ENCODE measurements at regions not wholly inside any gene's neighbourhood (a gene's known extent, or its start where the extent isn't known, plus 50 kb on each side); places are given as distances from the start of the nearest gene placed in this dataset.

- dilution Hi-C loops (cut with MboI; ENCODE audit: extremely low pct_ligation_motif_present, low sequenced_read_pairs): no loop called here
- Histone ChIP-seq H3K9me3 (ENCODE audit: control insufficient read depth, low read depth, low read length) (no peaks in the 10 kb centered on the region), H3K4me1 (ENCODE audit: control insufficient read depth, extremely low read depth, insufficient read depth, low read length) (no peaks in the 10 kb centered on the region), H3K9ac (ENCODE audit: control insufficient read depth, extremely low read depth, insufficient read depth, low read length) (no peak overlapping the region), H2AFZ (ENCODE audit: control insufficient read depth, low read length) (no peak overlapping the region), H3K27ac (ENCODE audit: control insufficient read depth, insufficient read depth, low read length) (no peak overlapping the region), H3K79me2 (ENCODE audit: control insufficient read depth, insufficient read depth, low read length) (no peaks in the 10 kb centered on the region), H3K9me1 (ENCODE audit: control insufficient read depth, extremely low read depth, insufficient read depth, low read length) (no peaks in the 10 kb centered on the region), H3K4me2 (ENCODE audit: control insufficient read depth, extremely low read depth, insufficient read depth, low read depth, low read length) (no peak overlapping the region), H3K27me3 (ENCODE audit: control insufficient read depth, extremely low read depth, insufficient read depth, low read length) (no peaks in the 10 kb centered on the region), H3K36me3 (ENCODE audit: control insufficient read depth in 2 of 2, extremely low read depth in 1 of 2, insufficient read depth in 2 of 2, low read length in 2 of 2) (no peaks in the 10 kb centered on the region), H3K4me3 (ENCODE audit: control insufficient read depth in 2 of 3, extremely low read depth in 1 of 3, insufficient read depth in 2 of 3, low read depth in 1 of 3, low read length in 3 of 3) (no peak overlapping the region), H4K20me1 (ENCODE audit: control insufficient read depth, extremely low read depth, insufficient read depth, low read length) (no peaks in the 10 kb centered on the region)
- TF ChIP-seq CTCF (optimal IDR thresholded peaks at IDR 0.05 in 1 of 3, IDR thresholded peaks at IDR 0.05 in 1 of 3, conservative IDR thresholded peaks at IDR 0.05 in 1 of 3; ENCODE audit: extremely low read depth in 1 of 3, insufficient read depth in 2 of 3, low read length in 3 of 3) (no peak), EZH2 (IDR thresholded peaks at IDR 0.05; ENCODE audit: low read length) (no peak)
- no peak for FAIRE-seq
- no peak for DNase-seq (ENCODE audit: low read depth, low spot score)
These were observed 52.9 kb upstream of the RGS1 start for GRCh38 chr1:192522673-192523072.

DNA sequence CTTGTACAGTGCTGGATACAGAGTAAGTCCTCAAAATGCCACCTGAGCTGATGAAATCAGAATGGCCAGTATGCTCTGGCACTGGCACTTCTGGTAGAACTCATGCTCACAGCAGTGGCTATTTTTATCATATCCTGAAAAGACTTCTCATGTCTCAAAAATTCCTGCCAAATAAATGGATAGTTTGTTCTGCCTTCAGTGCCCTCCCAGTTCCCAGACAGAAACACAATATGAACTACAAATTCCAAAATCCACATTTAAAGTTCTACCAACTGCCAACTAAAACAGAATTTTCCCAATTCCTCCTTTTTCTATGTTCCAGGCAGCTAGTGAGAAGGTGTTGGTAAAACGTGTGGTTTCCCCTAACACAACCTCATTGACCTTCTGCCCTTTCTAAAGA, 51.4 kb upstream of the RGS1 start:
- H3K9me1 ChIP-seq (ENCODE audit: control insufficient read depth, extremely low read depth, insufficient read depth, low read length): no peaks in the 10 kb centered on the region
- no peaks in the 10 kb centered on the region for H3K79me2 ChIP-seq (ENCODE audit: control insufficient read depth, insufficient read depth, low read length)
- dilution Hi-C loops (cut with MboI; ENCODE audit: extremely low pct_ligation_motif_present, low sequenced_read_pairs): no loop called here
- FAIRE-seq (no peak), DNase-seq (ENCODE audit: low read depth, low spot score) (no peak)
- no peaks in the 10 kb centered on the region for H3K4me1 ChIP-seq (ENCODE audit: control insufficient read depth, extremely low read depth, insufficient read depth, low read length)
- no peaks in the 10 kb centered on the region for H3K9me3 ChIP-seq (ENCODE audit: control insufficient read depth, low read depth, low read length)
- H4K20me1 ChIP-seq (ENCODE audit: control insufficient read depth, extremely low read depth, insufficient read depth, low read length): no peaks in the 10 kb centered on the region
- no peak overlapping the region for H3K4me2 ChIP-seq (ENCODE audit: control insufficient read depth, extremely low read depth, insufficient read depth, low read depth, low read length)
- no peak overlapping the region for H3K27ac ChIP-seq (ENCODE audit: control insufficient read depth, insufficient read depth, low read length)
- no peak overlapping the region for H2AFZ ChIP-seq (ENCODE audit: control insufficient read depth, low read length)
- H3K36me3 ChIP-seq (ENCODE audit: control insufficient read depth in 2 of 2, extremely low read depth in 1 of 2, insufficient read depth in 2 of 2, low read length in 2 of 2): no peaks in the 10 kb centered on the region
- TF ChIP-seq CTCF (optimal IDR thresholded peaks at IDR 0.05 in 1 of 3, IDR thresholded peaks at IDR 0.05 in 1 of 3, conservative IDR thresholded peaks at IDR 0.05 in 1 of 3; ENCODE audit: extremely low read depth in 1 of 3, insufficient read depth in 2 of 3, low read length in 3 of 3): no peak
- TF ChIP-seq EZH2 (IDR thresholded peaks at IDR 0.05; ENCODE audit: low read length): no peak
- H3K27me3 ChIP-seq (ENCODE audit: control insufficient read depth, extremely low read depth, insufficient read depth, low read length): no peaks in the 10 kb centered on the region
- H3K9ac ChIP-seq (ENCODE audit: control insufficient read depth, extremely low read depth, insufficient read depth, low read length): no peak overlapping the region
- no peak overlapping the region for H3K4me3 ChIP-seq (ENCODE audit: control insufficient read depth in 2 of 3, extremely low read depth in 1 of 3, insufficient read depth in 2 of 3, low read depth in 1 of 3, low read length in 3 of 3)

Measured in keratinocyte (primary cell).